Left hindlimb (tissue), 1 donor: ENCODE measurements at regions not wholly inside any gene's neighbourhood (a gene's known extent, or its start where the extent isn't known, plus 50 kb on each side); places are given as distances from the start of the nearest gene placed in this dataset.
"Not testable (repeated sequence)": the region's sequence is repeated elsewhere in the genome, so short reads cannot be mapped to it uniquely, and the experiment has no call there.

ENCODE experiments used
- DNase-seq: peaks from one replicate; pipeline ENCODE4 v3.0.0-alpha.2; 2018

DNA sequence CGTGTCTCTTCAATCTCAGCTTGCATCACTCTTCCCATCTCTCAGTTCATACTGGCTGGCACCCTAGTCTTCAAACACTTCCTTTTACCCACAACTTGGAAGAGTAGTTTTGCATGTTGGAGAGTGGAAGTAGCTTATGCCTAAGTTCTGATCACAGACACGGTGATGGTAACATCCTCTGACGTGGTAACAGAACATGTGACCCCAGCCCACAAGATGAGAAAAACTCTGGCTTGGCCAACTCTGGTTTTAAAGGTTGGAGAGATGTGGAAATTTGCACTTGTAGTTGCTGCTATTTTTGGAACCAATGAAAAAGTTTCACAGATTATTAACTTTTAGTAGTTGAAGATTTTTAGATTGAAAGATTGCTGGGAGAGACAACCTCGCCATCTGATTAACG, 155.4 kb upstream of the SLC35G4 start:
- no peak for DNase-seq

DNA sequence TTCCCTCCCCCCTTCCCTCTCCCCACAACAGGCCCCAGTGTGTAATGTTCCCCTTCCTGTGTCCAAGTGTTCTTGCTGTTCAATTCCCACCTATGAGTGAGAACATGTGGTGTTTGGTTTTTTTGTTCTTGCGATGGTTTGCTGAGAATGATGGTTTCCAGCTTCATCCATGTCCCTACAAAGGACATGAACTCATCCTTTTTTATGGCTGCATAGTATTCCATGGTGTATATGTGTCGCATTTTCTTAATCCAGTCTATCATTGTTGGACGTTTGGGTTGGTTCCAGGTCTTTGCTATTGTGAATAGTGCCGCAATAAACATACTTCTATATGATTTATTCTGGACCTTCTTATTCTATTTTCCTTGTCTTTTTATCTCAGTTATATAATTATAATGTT, 165.2 kb upstream of the SLC35G4 start:
- DNase-seq = not testable (repeated sequence)

DNA sequence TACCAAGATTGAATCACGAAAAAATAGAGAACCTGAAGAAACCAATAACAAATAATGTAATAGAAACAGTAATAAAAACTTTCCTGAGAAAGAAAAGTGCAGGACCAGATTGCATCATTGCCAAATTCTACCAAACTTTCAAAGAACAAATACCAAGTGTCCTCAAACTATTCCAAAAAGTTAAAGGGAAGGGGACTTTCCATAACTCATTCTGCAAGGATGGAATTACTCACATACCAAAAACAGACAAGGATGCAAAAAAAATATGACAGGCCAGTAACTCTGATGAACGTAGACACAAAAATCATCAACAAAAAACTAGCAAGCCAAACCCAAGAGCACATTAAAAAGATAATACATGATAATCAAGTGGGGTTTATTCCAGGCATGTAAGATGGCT, 172.3 kb upstream of the SLC35G4 start:
- DNase-seq = no peak

DNA sequence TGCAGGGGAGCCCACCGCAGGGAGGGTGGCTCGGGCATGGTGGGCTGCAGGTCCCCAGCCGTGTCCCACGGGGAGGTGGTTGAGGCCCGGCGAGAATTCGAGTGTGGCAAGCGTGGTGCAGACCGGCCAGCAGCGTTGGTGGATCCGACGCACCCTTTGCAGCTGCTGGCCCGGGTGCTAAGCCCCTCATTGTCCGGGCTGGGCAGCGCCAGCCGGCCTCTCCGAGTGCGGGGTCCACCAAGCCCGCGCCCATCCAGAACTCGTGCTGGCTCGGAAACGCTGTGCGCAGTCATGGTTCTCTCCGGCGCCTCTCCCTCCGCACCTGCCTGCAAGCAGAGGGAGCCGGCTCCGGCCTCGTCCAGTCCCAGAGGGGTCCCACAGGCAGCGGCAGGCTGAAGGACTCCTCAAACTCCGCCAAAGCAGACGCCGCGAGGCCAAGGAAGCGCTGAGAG, 177.0 kb upstream of the SLC35G4 start:
- no peak for DNase-seq

DNA sequence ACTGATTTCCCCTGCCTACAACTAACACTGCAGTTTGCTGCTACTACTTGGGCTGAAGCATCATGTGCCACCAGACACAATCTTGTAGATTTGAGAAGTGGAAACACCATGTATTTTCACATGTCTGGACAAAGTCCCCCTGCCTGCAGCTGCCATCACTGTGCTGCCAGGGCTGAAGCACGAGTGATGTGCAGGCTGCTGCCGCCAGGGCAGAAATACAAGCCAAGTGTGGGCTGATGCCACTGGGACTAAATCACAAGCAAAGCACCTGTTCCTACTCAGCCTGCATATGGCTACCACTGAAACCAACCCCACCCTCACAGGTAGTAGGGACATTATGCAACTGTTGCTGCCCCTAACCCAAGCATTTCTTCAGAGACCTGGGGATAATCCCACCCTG, 179.5 kb upstream of the SLC35G4 start:
- no peak for DNase-seq

DNA sequence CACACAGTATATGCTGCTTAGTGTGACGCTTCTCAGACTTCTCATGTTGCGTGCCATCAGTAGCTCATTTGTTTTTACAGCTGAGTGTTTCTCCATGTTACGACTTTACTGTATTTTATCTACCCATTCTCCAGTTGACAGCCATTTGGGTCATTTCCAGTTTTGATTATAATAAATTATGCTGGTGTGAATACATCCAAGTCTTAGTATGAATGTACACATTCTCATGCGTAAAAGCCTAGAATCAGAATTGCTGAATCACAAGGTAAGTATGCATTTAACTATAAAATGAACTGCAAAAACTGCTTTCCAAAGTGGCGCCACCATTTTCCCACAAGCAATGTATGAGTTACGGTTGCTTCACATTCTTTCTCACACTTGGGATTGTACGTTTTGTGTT, 184.2 kb upstream of the SLC35G4 start:
- no peak for DNase-seq

DNA sequence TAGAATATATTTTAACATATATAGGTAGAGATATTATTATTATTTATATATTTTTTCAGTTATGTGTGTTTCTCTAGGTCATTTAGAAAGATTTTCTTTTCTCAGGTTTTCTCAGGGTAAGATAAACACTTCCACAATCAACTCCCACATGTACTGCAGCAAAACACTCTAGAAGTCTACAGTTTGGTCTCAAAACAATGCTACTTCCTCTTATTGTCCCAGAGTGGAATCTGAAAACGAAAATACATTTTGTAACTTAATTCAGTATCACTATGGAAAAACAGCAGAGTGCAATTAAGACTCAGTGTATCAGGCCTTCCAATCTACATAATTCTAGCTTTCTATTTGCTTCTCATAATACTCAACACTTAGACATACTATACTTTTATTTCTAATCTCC, 190.1 kb upstream of the SLC35G4 start:
- DNase-seq = no peak

DNA sequence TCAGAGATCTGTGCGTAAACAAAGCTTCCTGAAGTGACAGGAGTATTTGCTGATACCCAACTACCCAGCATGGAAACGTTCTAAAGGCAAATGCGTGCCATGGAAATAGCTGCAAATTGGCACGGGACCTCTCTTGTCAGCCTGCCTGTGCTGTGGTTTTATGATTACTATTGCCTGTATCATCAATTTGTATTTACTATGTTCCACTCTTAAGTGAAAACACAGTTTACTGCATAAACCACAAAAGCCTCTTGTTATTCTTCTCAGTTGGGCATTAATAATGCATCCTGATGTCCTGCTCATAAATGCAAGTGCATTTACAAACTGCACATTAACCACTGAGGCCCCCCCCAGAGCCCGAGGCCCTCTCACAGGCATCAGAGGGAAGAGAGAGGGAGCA, 196.6 kb upstream of the SLC35G4 start:
- DNase-seq = no peak

DNA sequence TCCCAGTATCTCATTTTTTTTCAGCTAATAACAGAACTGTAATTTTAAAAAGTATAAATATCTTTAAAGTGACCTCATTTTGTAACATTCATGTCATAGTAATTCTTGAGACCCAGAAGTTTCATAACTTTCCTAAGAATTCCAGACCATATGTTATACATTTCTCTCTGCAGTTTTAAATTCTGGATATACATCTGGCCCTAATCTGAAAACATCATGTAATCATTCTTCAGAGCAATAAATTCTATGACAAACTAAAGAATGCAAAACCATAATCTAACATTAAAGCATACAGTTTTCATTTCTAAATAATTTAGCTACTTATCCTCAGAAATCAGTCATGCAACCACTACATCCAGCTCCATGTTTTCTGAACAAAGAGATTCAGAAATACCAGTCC, 198.3 kb upstream of the SLC35G4 start:
- DNase-seq = no peak

DNA sequence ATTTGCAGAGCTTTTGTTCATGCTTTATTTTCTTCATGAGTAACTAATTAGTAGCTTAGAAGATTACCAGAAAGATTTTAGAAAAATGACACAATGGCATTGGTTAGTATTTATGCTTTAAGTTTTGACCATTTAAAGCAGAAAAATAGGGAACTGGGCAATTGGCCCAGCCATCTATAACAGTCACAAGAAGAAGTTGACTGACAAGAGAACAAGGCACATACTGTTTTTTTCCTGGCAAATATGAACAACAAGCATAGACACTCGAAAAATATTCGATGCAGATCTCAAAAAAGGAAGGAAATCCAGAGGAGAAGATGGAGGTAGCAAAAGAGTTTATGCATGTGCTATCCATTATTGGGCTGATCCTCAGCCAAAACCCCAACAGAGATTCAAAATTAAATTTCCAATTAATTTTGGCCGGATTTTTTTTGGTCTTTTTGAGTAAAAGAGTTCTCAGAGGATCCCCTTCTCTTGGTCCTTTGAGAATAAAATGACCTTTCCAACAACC, 200.8 kb upstream of the SLC35G4 start:
- DNase-seq = no peak

DNA sequence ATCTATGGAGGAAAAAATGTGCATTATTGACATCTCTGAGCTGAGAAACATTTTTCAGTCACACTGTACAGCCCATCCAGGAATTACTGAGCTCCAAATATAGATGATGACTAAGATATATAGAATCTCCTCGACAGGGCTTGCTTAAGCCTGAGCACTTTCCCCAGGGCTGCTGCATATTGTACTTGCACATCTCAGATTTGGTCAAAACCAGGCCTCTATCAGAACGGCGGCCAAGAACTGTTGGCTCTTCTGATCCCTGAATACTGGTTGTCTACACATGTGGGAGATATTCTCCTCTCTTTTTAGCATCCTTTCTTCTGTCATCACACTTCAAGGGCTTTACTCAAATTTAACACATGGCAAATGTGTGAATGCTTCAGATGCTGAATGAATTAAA, 201.5 kb upstream of the SLC35G4 start:
- no peak for DNase-seq

DNA sequence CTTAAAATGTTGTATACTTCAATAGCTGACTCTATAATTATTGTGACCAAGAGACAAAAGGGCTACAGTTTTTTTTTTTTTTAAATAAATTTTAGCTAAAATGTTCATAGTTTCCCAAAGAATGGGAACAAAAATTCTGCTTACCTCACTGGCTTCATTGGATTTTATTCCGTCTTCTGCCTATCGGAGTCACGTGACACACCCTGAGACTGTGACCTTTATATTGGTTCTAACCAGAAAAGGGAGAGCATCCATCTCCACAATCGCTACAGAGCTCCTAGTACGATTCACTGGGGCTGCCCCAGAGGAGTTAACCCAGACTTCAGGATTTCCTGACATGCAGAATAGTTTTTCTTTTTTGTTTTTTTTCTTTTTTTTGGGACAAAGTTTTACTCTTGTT, 203.6 kb upstream of the SLC35G4 start:
- no peak for DNase-seq

DNA sequence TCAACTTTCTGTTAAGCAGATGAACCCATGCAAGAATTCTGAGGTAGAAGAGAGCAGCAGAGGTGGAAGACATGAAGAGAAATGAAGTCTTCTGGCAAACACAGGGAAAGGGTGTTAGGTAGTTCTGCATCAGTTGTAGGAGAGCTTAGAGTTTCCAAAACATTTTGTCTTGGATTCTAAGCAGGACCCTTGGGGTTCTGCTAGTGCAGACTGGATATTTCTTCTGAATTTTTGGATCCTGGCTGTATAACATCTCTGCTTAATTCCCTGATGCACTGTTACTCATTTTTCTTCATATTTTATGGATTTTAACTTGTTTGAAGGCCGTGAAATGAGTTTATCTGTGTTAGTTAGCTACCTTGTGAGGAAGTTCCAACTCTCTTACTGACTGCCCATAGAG, 208.7 kb upstream of the SLC35G4 start:
- DNase-seq = no peak

DNA sequence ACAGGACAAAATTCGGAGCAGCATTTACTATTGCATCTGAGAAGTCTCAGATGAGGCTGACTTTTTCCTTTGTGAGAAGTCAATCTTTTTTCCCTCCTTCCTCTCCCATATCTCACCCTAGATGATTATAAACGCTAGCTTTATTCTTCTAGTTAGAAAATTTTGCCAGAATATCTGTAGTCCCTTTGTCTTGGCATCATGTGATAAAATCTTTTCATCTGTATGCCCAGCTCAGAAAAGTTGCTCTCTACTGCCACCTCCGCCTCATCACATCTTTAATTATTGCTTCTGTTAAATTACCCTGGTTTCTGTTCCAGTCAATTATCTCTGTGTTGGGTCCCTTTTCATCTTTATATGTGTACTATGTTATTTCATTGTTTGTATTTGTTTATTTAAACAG, 210.8 kb upstream of the SLC35G4 start:
- DNase-seq = no peak

DNA sequence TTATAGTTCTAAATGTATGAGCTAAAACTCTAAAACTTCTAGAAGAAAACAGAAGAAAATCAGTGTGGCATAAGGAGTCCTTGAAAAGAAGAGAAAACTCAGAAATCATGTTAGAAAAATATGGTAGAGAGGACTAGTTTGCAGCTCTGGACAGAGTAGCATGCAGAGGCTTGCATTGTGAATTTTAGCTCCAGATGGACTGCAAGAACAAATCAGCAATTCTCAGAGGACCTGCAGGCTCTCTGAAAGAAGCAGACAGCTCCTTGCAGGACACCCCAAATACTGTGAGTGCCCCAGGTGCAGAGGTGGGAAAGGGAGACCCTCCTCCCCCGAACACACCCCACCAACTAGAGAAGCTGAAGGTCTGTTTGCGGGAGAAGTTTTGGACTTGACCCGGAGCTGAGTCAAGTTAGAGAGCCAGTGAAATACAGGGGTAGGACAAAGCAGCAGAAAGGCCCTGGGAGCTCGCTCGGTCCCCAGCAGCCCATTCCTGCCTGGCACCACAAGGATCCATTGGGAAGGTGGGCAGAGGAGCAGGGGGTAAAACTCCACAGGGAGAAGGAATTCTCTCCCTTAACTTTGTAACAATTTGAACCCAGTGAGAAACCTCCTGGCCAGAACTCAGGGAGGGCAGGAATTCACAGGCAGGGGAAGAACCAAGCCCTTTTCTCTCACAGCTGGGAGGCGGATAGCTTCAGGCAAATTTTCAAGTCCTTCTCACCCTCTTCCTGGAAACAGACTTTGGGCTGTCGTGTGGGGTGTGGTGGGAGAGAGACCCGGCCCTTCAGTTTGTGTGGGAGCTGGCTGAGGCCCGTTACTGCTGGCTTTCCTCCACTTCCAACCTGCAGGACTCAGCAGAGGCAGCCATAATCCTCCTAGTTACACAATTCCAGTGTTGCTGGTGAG, 216.2 kb upstream of the SLC35G4 start:
- peak; percentile 82 for DNase-seq

DNA sequence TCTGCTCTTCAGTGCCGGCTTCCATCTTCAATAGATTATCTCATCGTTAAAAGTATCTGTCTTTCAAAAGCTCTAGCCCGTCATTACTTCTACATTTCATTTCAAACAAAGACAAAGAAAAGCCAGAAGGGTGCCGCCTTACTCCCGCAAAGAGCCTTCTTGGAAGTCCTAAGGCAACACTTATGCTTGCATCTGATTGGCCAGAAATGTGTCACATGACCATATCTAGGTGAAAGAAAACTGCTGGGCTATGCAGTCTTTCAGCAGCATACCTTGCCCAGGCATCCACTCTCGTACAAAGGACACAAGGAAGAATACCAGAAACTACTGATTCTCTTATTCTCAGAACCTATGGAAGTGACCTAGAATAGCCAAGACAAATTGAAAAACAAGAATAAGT, 217.1 kb upstream of the SLC35G4 start:
- no peak for DNase-seq

DNA sequence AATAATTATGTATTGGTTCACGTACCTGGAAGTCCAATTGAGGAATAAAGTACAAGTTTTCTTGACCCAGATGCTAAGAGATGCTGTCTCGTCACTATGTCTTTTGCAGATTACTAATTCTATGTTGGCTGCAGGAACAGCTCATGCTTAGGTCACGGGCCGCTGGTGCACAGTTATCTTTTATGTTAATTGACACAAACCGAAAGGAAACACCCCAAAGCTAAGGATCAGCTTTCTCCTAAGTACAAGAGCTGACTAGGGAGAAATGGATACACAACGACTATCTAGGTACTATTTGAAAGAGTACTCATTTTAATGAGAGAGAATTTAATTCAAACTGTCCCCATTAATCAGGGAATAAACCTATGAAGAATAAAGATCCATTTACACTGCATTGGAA, 217.7 kb upstream of the SLC35G4 start:
- DNase-seq = no peak

DNA sequence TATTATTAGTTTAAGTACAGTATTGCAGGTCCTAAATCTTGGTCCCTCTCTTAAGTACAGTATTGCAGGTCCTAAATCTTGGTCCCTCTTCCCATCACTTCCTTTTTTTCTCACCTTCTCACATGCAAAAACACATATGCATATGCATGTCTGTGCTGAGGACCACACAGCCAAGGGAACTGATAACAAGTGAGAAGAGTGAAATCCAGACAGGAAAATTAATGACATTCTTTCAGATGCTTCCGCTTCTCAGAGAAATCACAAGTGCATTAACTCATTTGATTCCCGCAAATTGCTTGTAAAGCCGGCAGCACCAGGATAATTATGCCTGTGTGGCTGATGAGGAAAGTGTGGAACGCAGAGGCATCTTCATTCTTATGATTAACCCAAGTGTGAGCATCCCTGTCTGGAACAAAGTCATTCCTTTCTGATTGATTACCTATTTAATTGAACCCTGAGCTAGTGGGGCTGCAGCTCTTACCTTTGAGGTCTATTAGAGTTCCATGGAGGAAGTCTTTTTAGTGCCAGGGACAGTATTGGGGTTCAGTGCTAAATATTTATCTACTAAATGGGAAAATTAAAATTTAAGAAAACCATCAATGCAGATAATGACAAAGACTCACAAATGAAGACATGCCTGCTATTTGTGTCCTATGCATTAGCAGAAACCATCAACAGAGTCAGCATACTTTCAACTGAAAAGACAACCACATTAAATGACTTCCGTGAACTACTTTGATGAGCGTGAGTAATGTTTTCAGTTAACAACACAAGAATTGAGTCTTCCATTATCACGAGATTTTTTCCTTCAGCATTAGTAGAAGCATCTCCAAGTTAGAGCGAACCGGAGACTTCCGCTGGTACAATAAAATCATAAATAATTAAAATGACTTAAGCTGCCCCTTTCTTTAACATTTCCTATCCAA, 220.4 kb upstream of the SLC35G4 start:
- no peak for DNase-seq

DNA sequence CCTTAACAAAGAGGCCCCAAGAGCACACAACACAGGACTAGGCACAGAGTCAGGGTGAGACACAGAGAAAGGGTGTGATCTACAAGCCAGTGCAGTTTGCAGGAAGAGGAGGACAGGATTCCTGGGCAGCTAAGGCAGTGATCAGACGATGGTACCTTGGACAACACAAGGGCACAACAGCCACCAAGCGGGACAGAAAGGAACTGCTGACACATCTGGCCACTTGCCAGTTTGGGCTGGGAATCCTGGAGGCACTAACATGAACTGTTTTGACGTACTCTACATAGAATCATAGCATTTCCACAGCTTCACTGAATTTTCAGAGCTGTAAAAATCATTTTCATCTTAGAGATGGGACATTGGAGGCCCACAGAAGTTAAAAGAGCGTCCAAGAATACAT, 221.5 kb upstream of the SLC35G4 start:
- no peak for DNase-seq

DNA sequence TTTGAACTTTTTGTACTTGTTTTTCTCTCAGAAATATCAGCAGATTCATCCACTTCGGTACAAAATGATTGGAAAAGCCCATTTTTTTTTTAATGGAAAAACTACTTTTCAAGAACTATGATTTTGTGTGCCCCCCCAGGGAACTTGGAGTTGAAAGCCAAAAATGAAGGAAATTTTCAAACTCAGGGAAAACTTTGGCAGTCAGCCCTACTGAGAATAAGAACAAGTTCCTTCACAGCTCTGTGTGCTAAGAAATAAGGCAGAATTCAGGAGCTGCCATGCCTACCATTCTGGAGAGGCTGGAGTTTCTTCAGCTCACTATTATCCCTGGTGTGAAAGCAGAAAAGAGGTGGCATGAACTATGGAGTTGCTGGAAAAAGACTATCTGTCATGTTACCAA, 226.0 kb upstream of the SLC35G4 start:
- DNase-seq = no peak

DNA sequence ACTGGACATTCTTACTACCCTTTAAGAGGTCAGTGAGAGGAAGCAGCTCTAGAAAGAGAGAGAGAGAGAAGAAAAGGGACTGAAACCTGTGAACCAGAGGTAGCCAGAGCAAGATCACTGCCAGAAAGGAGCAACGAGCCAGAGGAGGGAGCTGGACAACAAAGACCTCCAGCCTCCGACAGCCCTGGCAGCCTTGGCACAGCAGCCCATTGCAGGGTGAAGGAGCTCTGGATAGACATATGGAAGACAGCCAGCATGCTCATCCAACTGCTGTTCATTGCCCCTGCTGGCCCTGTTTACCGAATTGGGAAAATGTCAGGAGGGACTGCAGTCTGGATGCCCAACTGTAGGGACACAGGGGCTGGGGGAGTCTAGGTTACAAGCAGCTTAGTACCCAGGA, 228.4 kb upstream of the SLC35G4 start:
- DNase-seq = no peak

DNA sequence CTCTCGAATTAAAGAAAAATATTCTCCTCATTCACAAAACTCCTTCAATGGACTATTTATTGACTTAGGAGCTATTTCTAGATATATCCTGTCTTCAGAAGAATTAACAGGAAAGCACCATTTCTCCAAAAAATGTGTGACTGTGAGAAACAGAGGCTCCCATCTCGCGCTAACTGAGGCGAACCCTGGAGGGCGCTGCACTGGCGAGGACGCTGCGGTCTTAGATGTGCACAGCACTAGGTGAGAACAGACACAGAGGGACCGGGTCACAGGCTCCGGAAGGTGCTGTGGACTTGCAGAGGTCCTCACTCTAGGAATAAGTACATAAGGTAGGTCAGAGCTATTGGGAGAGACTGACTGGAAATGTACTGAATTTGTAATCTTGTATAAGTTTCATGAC, 229.7 kb upstream of the SLC35G4 start:
- DNase-seq = no peak

DNA sequence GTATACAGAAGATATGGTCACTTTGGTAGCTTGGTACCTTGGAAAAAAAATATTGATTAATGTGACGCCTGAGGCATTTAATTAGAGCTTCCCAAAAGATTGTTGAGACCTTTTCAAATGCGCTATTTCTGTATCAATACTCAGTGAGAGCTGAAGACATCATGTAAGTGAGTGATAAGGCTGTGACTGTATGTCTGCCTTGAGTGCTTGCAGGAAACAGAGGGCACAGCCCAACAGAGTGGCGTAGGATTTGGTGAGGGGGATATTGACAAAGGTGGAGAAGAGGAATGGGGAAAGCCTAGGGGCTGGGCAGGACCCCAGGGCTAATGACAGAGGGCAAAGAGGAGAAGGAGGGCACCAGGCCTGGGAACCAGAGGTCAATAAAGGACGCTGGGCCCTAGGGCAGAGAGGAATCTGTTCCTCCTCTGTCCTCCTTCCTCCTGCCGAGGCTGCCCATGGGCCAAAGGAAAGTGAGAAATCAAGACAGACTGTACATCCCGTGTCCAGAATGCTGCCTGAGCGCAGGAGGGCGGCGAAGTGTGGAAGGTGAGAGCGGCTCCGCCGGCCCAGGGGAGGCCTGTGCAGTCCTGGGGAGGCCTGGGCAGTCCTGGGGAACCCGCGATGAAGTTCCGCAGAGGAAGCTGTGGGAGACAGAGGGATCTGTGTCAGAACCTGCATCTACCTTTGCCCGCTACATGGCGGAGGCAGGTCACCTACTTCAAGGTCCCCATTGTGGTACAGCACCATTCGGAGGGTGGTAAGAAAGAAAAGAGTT, 228.6 kb upstream of the PIEZO2 start:
- no peak for DNase-seq
